Left lobe of liver (tissue), 2 donors: ENCODE measurements at regions not wholly inside any gene's neighbourhood (a gene's known extent, or its start where the extent isn't known, plus 50 kb on each side); places are given as distances from the start of the nearest gene placed in this dataset.

ENCODE experiments used
- ATAC-seq: fragments of 200-7000 bp; cut with Tn5 transposase; one replicate; pipeline ENCODE4 v1.9.1; 2020; ENCODE audit warnings: mild to moderate bottlenecking, moderate library complexity
- DNase-seq: peaks from one replicate; pipeline ENCODE4 v3.0.0-alpha.2; 2020; ENCODE audit warnings: low spot score
- donor health status: DM: no; HTN: no; CAD: no; lungs with moderate emphysema.
- donor health status: DM: no; HTN: yes; CAD: no.

- no peak for DNase-seq
- ATAC-seq: no peak
These were observed 93.3 kb downstream of the EMX2 start for GRCh38 chr10:117635826-117636225.

GRCh38 chr10:117638200-117638599 is 95.7 kb downstream of the EMX2 start:
- no peak for DNase-seq
- ATAC-seq: no peak

- no peak for ATAC-seq
- DNase-seq: no peak
These were observed 96.2 kb downstream of the EMX2 start for GRCh38 chr10:117638664-117639200.

- no peak for ATAC-seq
- DNase-seq: no peak
These were observed 97.9 kb downstream of the EMX2 start for GRCh38 chr10:117640406-117640805.

GRCh38 chr10:117646718-117647117 is 104.2 kb downstream of the EMX2 start:
- no peak for DNase-seq
- no peak for ATAC-seq

GRCh38 chr10:117647306-117647705 is 104.8 kb downstream of the EMX2 start:
- ATAC-seq (no peak), DNase-seq (no peak)

- no peak for DNase-seq
- no peak for ATAC-seq
These were observed 108.6 kb downstream of the EMX2 start for GRCh38 chr10:117651121-117651520.

GRCh38 chr10:117652228-117653169 is 110.0 kb downstream of the EMX2 start:
- ATAC-seq: no peak

GRCh38 chr10:117653170-117653515 is 110.6 kb downstream of the EMX2 start:
- DNase-seq (no peak), ATAC-seq (no peak)

More at GRCh38 chr10:117652228-117653169, 110.0 kb downstream of the EMX2 start:
- DNase-seq: no peak

- DNase-seq: no peak
- ATAC-seq: no peak
These were observed 111.6 kb downstream of the EMX2 start for GRCh38 chr10:117654105-117654504.

GRCh38 chr10:117656385-117657367 is 114.1 kb downstream of the EMX2 start:
- ATAC-seq (no peak), DNase-seq (no peak)

GRCh38 chr10:117661316-117661715 is 118.8 kb downstream of the EMX2 start:
- ATAC-seq: no peak

GRCh38 chr10:117662126-117662525 is 119.6 kb downstream of the EMX2 start:
- no peak for ATAC-seq
- DNase-seq: no peak

More at GRCh38 chr10:117661316-117661715, 118.8 kb downstream of the EMX2 start:
- DNase-seq: no peak

GRCh38 chr10:117662751-117663540 is 120.4 kb downstream of the EMX2 start:
- no peak for ATAC-seq
- no peak for DNase-seq

- ATAC-seq: no peak
These were observed 121.2 kb downstream of the EMX2 start for GRCh38 chr10:117663750-117664149.

GRCh38 chr10:117664288-117664687 is 121.7 kb downstream of the EMX2 start:
- DNase-seq (no peak), ATAC-seq (no peak)

More at GRCh38 chr10:117663750-117664149, 121.2 kb downstream of the EMX2 start:
- no peak for DNase-seq

GRCh38 chr10:117666166-117666565 is 123.6 kb downstream of the EMX2 start:
- no peak for ATAC-seq
- no peak for DNase-seq

GRCh38 chr10:117666965-117667364 is 124.4 kb downstream of the EMX2 start:
- DNase-seq (no peak), ATAC-seq (no peak)

- ATAC-seq (no peak), DNase-seq (no peak)
These were observed 125.3 kb downstream of the EMX2 start for GRCh38 chr10:117667831-117668230.

GRCh38 chr10:117668327-117669008 is 125.9 kb downstream of the EMX2 start:
- DNase-seq: no peak
- no peak for ATAC-seq
